Fibroblast of pulmonary artery (primary cell): ENCODE measurements at regions not wholly inside any gene's neighbourhood (a gene's known extent, or its start where the extent isn't known, plus 50 kb on each side); places are given as distances from the start of the nearest gene placed in this dataset.

Experiments
- DNase-seq: peaks from one replicate; pipeline ENCODE4 v3.0.0-alpha.2; 2010; ENCODE audit warnings: low read depth
- H3K4me3 ChIP-seq: replicated peaks from 2 replicates; pipeline ENCODE4 v1.5.1; 2011; ENCODE audit warnings: low read depth, mild to moderate bottlenecking, control low read depth, low read length, moderate library complexity
- CTCF ChIP-seq: IDR thresholded peaks from 2 replicates; pipeline ENCODE4 v1.5.1; 2011; ENCODE audit warnings: mild to moderate bottlenecking, control low read depth, low read length, inconsistent platforms; ENCODE audit errors: missing control alignments

DNA sequence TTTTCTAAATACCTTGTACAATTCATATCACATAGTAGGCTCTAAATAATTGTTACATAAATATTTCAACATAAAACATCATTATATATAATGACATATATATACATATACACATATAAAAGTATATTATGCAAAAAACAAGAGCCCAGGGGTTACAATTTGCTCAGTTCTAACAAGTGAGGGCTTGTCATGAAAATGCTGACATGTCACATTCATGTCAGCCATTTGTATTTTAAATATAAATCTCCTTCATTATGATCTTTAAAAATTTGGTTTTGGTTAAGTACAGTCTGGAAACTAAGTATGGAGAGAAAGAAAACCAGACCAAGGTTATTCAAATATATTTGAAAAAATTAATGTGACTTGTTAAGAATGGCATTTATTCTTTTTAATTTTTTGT is 2745.4 kb downstream of the PCDH7 start:
- no peak for TF ChIP-seq CTCF
- DNase-seq: no peak
- no peak overlapping the region for H3K4me3 ChIP-seq

DNA sequence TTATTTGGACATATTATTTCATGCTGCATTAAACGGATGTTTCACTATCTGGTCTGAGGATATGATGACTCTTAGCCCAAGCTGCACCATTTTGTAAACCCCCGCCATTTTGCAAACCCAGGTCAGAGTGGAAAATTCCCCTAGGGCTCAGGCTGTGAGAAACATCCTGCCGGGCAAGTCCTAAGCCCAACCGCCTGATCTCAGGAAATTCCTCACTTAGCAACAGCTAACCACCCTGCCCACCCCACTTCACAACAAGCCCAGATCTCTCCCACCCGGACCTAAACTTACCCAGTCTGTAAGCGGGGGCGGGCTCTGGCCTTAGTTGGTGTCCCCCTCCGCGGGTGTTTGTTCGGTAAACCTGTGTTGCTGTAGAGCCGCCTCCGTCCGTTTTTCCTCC is 2747.1 kb downstream of the PCDH7 start:
- TF ChIP-seq CTCF: no peak
- no peak overlapping the region for H3K4me3 ChIP-seq
- no peak for DNase-seq

DNA sequence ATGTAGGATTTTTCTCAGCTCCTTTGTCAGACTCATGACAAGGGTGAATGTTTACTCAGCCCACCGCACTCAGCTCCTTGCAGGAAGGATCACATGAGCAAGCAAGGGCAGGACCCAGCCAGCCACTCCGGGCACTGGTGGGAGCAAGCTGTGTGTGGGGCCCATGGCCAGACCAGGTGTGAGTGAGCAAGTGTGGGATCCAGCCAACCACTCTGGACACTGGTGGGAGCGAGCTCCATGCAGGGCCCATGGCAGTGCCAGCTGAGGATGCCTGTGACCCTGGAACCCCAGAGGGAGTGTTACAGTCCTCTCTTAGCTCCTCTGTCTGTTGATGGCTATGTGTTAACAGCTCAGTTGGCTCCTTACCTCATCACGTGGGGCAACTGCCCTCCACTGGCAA is 2750.6 kb downstream of the PCDH7 start:
- no peak for DNase-seq
- TF ChIP-seq CTCF: no peak
- no peak overlapping the region for H3K4me3 ChIP-seq

GRCh38 chr4:33477715-33478114 is 2757.5 kb downstream of the PCDH7 start:
- no peak for DNase-seq
- no peak overlapping the region for H3K4me3 ChIP-seq
- TF ChIP-seq CTCF: no peak

- no peak for DNase-seq
- no peak overlapping the region for H3K4me3 ChIP-seq
- no peak for TF ChIP-seq CTCF
These were observed 2761.5 kb downstream of the ARAP2 start for GRCh38 chr4:33482773-33483172.

DNA sequence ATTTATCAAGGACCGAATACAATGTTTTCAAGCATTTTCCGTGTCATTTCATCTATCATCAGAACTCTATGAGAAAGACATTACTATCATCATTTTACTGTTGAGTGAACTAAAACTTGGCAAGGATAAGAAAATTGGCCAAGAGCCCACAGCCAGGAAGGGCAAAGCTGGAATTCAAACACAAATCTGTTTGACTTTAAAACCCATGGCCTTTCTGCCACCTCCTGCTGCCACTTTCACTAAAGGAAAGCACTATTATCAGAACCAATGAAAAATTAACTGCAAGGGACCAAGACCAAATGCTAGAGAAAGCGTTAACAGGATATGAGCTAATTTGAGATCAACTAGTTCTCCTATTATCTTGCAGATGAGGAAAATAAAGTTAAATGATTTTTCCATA is 2759.2 kb downstream of the ARAP2 start:
- no peak for TF ChIP-seq CTCF
- no peak for DNase-seq
- H3K4me3 ChIP-seq: no peak overlapping the region

GRCh38 chr4:33493231-33493630 is 2751.1 kb downstream of the ARAP2 start:
- H3K4me3 ChIP-seq: no peak overlapping the region
- DNase-seq: peak; percentile 1
- TF ChIP-seq CTCF: no peak
